Hepatocyte (in vitro differentiated cells): ENCODE measurements at regions not wholly inside any gene's neighbourhood (a gene's known extent, or its start where the extent isn't known, plus 50 kb on each side); places are given as distances from the start of the nearest gene placed in this dataset.

Experiments
- DNase-seq: peaks from one replicate; pipeline ENCODE4 v3.0.0-alpha.2; 2016; ENCODE audit warnings: low spot score
- H2AFZ ChIP-seq: fragments of 200-600 bp; sonication (generic); 2 replicates; pipeline ENCODE4 v1.6.0; 2016; ENCODE audit warnings: antibody characterized with exemption, mild to moderate bottlenecking
- H3K27ac ChIP-seq: fragments of 200-600 bp; sonication (generic); 2 replicates; pipeline ENCODE4 v1.5.1; 2016; ENCODE audit warnings: mild to moderate bottlenecking
- H3K27me3 ChIP-seq: fragments of 200-600 bp; sonication (generic); 2 replicates; pipeline ENCODE4 v1.6.1; 2016
- H3K36me3 ChIP-seq: fragments of 200-600 bp; sonication (generic); replicated peaks from 2 replicates; pipeline ENCODE4 v1.5.1; 2016; ENCODE audit warnings: low read depth; ENCODE audit not compliant: insufficient read depth
- H3K4me1 ChIP-seq: fragments of 200-600 bp; sonication (generic); 2 replicates; pipeline ENCODE4 v1.5.1; 2016; ENCODE audit warnings: mild to moderate bottlenecking, moderate library complexity; ENCODE audit not compliant: insufficient read depth
- H3K4me2 ChIP-seq: fragments of 200-600 bp; sonication (generic); 2 replicates; pipeline ENCODE4 v1.6.0; 2016
- H3K4me3 ChIP-seq: fragments of 200-600 bp; sonication (generic); 2 replicates; pipeline ENCODE4 v1.5.1; 2016; ENCODE audit warnings: mild to moderate bottlenecking
- H3K79me2 ChIP-seq: fragments of 200-600 bp; sonication (generic); 2 replicates; pipeline ENCODE4 v1.6.0; 2017; ENCODE audit warnings: mild to moderate bottlenecking
- H3K9me2 ChIP-seq: fragments of 200-600 bp; sonication (generic); replicated peaks from 2 replicates; pipeline ENCODE4 v1.6.0; 2017; ENCODE audit warnings: mild to moderate bottlenecking; ENCODE audit not compliant: insufficient read depth
- H3K9me3 ChIP-seq: fragments of 200-600 bp; sonication (generic); 2 replicates; pipeline ENCODE4 v1.5.1; 2016; ENCODE audit warnings: low read depth, mild to moderate bottlenecking
- H4K20me1 ChIP-seq: fragments of 200-600 bp; sonication (generic); 2 replicates; pipeline ENCODE4 v1.6.0; 2016; ENCODE audit warnings: mild to moderate bottlenecking; ENCODE audit not compliant: insufficient read depth, poor library complexity, severe bottlenecking
- EZH2 ChIP-seq: fragments of 200-600 bp; sonication (generic); IDR thresholded peaks from 2 replicates; pipeline ENCODE4 v1.6.1; 2016; ENCODE audit warnings: antibody characterized with exemption, mild to moderate bottlenecking, borderline replicate concordance
- EZH2phosphoT487 ChIP-seq: fragments of 200-600 bp; sonication (generic); IDR thresholded peaks from one replicate; pipeline ENCODE4 v1.6.1; 2018; ENCODE audit warnings: antibody characterized with exemption, mild to moderate bottlenecking, low read depth, moderate library complexity; ENCODE audit not compliant: unreplicated experiment, severe bottlenecking
- WGBS: methylation state at CpG from one replicate; pipeline ENCODE4 v1.1.6; 2016; ENCODE audit warnings: low lambda C conversion rate; ENCODE audit errors: missing lambda C conversion rate; 5-methylcytosine and 5-hydroxymethylcytosine counted together
- TF ChIP-seq, protein P1 (sequence below): fragments of 200-600 bp; sonication (generic); IDR thresholded peaks from 2 replicates; pipeline ENCODE4 v1.5.1; 2016; ENCODE audit warnings: antibody characterized with exemption, mild to moderate bottlenecking; ENCODE audit not compliant: poor library complexity

DNA sequence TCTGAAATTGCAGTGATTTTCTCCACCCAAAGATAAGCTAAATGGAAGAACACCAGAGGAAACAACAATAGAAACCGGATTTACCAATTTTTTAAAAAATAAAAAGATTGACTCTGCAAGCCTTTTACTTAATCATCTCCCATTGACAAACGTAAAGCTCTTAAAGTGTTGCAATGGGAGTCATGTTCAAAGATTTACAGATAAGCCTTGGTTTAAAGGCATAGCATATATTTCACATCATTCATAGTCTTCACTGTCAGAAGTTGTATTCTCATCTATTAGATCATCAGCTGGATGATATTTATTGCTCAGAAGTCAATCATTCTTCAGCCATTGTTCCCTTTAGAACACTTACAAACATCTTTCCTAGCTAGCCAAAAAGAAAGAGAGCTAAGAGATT is 397.6 kb downstream of the GBE1 start:
- no peaks in the 10 kb centered on the region for H3K9me3 ChIP-seq
- no peak overlapping the region for H3K4me2 ChIP-seq
- TF ChIP-seq EZH2phosphoT487 (no peak), EZH2 (no peak)
- TF ChIP-seq, protein P1, sequence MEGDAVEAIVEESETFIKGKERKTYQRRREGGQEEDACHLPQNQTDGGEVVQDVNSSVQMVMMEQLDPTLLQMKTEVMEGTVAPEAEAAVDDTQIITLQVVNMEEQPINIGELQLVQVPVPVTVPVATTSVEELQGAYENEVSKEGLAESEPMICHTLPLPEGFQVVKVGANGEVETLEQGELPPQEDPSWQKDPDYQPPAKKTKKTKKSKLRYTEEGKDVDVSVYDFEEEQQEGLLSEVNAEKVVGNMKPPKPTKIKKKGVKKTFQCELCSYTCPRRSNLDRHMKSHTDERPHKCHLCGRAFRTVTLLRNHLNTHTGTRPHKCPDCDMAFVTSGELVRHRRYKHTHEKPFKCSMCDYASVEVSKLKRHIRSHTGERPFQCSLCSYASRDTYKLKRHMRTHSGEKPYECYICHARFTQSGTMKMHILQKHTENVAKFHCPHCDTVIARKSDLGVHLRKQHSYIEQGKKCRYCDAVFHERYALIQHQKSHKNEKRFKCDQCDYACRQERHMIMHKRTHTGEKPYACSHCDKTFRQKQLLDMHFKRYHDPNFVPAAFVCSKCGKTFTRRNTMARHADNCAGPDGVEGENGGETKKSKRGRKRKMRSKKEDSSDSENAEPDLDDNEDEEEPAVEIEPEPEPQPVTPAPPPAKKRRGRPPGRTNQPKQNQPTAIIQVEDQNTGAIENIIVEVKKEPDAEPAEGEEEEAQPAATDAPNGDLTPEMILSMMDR = no peak
- no peak overlapping the region for H3K27ac ChIP-seq
- no peak overlapping the region for H2AFZ ChIP-seq
- no peaks in the 10 kb centered on the region for H4K20me1 ChIP-seq
- H3K27me3 ChIP-seq = no peaks in the 10 kb centered on the region
- no peaks in the 10 kb centered on the region for H3K9me2 ChIP-seq
- H3K36me3 ChIP-seq = no peaks in the 10 kb centered on the region
- H3K79me2 ChIP-seq = no peaks in the 10 kb centered on the region
- no peak for DNase-seq
- WGBS = 58% methylated on average over 2 of the region's 2 CpGs
- H3K4me3 ChIP-seq = no peak overlapping the region
- H3K4me1 ChIP-seq = no peaks in the 10 kb centered on the region

DNA sequence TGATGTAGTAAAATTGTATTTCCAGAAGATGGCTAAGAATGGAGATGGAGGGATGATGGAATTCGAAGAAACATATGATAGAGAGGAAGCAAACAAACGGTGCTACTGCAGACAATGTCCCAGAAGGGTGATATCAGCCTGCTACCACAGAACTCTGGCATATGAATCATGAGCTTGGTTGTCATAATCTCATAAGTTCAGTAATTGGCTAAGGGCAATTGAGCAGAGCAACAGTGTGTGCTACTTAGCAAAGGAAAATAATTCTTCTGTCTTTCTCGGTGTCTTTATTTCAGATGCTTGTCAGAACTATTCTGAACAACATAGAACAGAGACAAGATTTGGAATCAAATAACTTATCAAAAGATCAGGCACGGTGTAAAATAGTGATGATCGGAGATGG is 407.3 kb downstream of the GBE1 start:
- H3K79me2 ChIP-seq = no peaks in the 10 kb centered on the region
- H3K9me3 ChIP-seq = no peaks in the 10 kb centered on the region
- no peaks in the 10 kb centered on the region for H4K20me1 ChIP-seq
- H3K4me1 ChIP-seq = no peaks in the 10 kb centered on the region
- no peak for DNase-seq
- H3K27me3 ChIP-seq = no peaks in the 10 kb centered on the region
- WGBS = 81% methylated on average over 5 of the region's 5 CpGs
- H3K4me3 ChIP-seq = no peak overlapping the region
- no peaks in the 10 kb centered on the region for H3K36me3 ChIP-seq
- TF ChIP-seq EZH2 (no peak), EZH2phosphoT487 (no peak)
- TF ChIP-seq, protein P1 = no peak
- no peak overlapping the region for H3K27ac ChIP-seq
- no peaks in the 10 kb centered on the region for H3K9me2 ChIP-seq
- no peak overlapping the region for H3K4me2 ChIP-seq
- no peak overlapping the region for H2AFZ ChIP-seq

DNA sequence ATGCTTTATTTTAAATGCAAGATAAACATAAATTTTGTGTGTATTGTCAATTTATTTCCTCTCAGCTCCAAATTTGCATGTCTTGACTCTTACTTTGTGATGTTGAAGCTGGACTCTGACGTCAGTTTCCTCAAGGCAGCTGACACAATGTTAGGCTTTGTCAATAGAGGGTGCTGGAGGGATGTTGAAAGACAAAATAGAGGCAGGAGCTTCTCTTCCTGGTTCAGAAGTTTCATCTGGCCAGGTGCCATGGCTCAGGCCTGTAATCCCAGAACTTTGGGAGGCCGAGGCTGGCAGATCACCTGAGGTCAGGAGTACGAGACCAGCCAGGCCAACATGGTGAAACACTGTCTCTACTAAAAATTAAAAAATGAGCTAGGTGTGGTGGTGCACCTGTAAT is 408.6 kb downstream of the GBE1 start:
- H4K20me1 ChIP-seq = no peaks in the 10 kb centered on the region
- H3K79me2 ChIP-seq = no peaks in the 10 kb centered on the region
- no peak for TF ChIP-seq EZH2phosphoT487
- TF ChIP-seq, protein P1 = peak; percentile 18
- no peak overlapping the region for H3K4me3 ChIP-seq
- H2AFZ ChIP-seq = no peak overlapping the region
- H3K4me2 ChIP-seq = no peak overlapping the region
- H3K9me3 ChIP-seq = no peaks in the 10 kb centered on the region
- peak; percentile 52 for DNase-seq
- no peaks in the 10 kb centered on the region for H3K4me1 ChIP-seq
- H3K9me2 ChIP-seq = no peaks in the 10 kb centered on the region
- H3K27ac ChIP-seq = no peak overlapping the region
- H3K36me3 ChIP-seq = no peaks in the 10 kb centered on the region
- no peaks in the 10 kb centered on the region for H3K27me3 ChIP-seq
- WGBS = 55% methylated on average over 3 of the region's 3 CpGs

DNA sequence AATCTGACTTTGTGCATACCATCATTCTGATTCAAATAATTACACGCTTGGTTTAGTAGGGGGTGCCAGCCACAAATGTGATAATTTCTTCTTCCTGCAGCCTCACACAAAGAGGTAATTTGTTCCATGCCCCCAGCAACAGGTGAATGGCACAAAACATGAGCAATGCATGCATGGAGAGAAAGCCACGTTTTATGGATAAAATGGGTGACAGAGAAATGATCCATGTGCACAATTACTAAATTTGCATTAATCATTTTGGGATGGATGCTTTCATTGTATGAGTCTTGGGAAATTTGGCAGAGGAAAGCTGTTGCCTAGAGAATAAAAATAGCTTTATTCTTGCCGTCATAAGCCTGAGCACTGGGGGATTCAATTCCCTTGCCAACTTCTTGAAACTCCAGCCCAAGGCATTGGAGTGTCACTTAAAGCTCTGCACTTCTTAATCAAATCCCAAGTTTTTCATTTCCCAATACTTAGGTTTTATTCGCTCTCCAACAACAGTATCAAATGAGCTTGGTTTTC is 411.6 kb downstream of the GBE1 start:
- H3K4me3 ChIP-seq = no peak overlapping the region
- H3K4me2 ChIP-seq = no peak overlapping the region
- H3K27ac ChIP-seq = no peak overlapping the region
- no peaks in the 10 kb centered on the region for H3K79me2 ChIP-seq
- no peaks in the 10 kb centered on the region for H3K27me3 ChIP-seq
- H4K20me1 ChIP-seq = no peaks in the 10 kb centered on the region
- no peaks in the 10 kb centered on the region for H3K9me2 ChIP-seq
- DNase-seq = no peak
- H2AFZ ChIP-seq = no peak overlapping the region
- H3K4me1 ChIP-seq = no peaks in the 10 kb centered on the region
- no peaks in the 10 kb centered on the region for H3K9me3 ChIP-seq
- TF ChIP-seq EZH2 (no peak), EZH2phosphoT487 (no peak)
- TF ChIP-seq, protein P1 = no peak
- H3K36me3 ChIP-seq = no peaks in the 10 kb centered on the region
- WGBS = 87% methylated on average over 4 of the region's 4 CpGs
